Right cardiac atrium (tissue), 5 donors: ENCODE measurements at regions not wholly inside any gene's neighbourhood (a gene's known extent, or its start where the extent isn't known, plus 50 kb on each side); places are given as distances from the start of the nearest gene placed in this dataset.
"Not testable (repeated sequence)": the region's sequence is repeated elsewhere in the genome, so short reads cannot be mapped to it uniquely, and the experiment has no call there.

ENCODE experiments used
- ATAC-seq, 2 donors: fragments of 200-7000 bp; cut with Tn5 transposase; one replicate each; pipeline versions ENCODE4 v1.8.0 to v1.9.1; 2020; ENCODE audit warnings: moderate library complexity in 2 of 2, mild to moderate bottlenecking in 1 of 2
- DNase-seq, 3 donors: peaks; one replicate each; pipeline ENCODE4 v3.0.0-alpha.2; 2020
- H3K27ac ChIP-seq: one replicate; pipeline ENCODE4 v1.5.1; 2013; ENCODE audit warnings: mild to moderate bottlenecking, low read length, control low read depth, moderate library complexity
- H3K27me3 ChIP-seq: one replicate; pipeline ENCODE4 v1.6.1; 2013; ENCODE audit not compliant: control insufficient read depth, insufficient read depth
- H3K4me1 ChIP-seq: one replicate; pipeline ENCODE4 v1.6.1; 2013; ENCODE audit warnings: low read length; ENCODE audit not compliant: control insufficient read depth, insufficient read depth
- H3K4me3 ChIP-seq: one replicate; pipeline ENCODE4 v1.5.1; 2013; ENCODE audit warnings: low read length, control low read depth
- H3K9me3 ChIP-seq: one replicate; pipeline ENCODE4 v1.6.1; 2013; ENCODE audit warnings: low read length; ENCODE audit not compliant: control insufficient read depth
- WGBS: extraction: QIAGEN DNeasy Blood & Tissue Kit; methylation state at CpG from one replicate; pipeline ENCODE4 v1.1.7; 2013; 5-methylcytosine and 5-hydroxymethylcytosine counted together
- intact Hi-C, 4 donors: fragments of 100-400 bp; cut with DNase I; formaldehyde crosslinking; loops; one replicate each; pipeline versions ENCODE4 v1.11.0 to v1.14.0; 2022 to 2023
- donor health status: healthy with polysubstance abuse.
- donor health status: DM: no; HTN: yes; CAD: no.
- donor health status: DM: no; HTN: no; CAD: no.
- donor health status: DM: no; HTN: yes; CAD: no; lungs with severe emphysema.
- donor health status: DM: yes; HTN: yes; CAD: no.

DNA sequence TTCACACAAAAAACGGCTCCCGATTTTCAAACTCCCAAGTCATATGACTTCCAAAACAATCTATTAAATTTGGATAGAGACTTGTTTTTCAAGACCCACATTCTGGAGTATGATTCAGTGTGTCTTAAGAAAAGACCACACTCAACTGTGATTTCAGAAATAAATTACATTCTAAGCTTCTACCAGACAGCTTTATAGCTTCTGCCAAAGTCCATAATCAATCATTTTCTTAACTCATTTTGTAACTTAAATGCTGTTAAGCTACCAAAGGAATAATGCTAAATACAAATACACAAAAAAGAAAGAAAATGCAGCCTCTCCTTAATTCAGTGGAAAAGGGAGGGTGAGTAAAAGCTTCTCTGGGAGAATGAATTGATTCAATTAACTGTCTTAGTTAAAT lies 192.3 kb upstream of the P2RY1 start:
- Histone ChIP-seq H3K27me3 (no peaks in the 10 kb centered on the region), H3K4me1 (peaks cover 3% of the 10 kb centered on the region), H3K27ac (no peak overlapping the region), H3K9me3 (no peaks in the 10 kb centered on the region), H3K4me3 (no peak overlapping the region)
- intact Hi-C loops: no loop called here
- 94% methylated on average over 2 of the region's 2 CpGs for WGBS
- no peak for DNase-seq
- ATAC-seq: no peak

GRCh38 chr3:152644478-152644877 lies 190.5 kb upstream of the P2RY1 start:
- intact Hi-C loops: no loop called here
- ATAC-seq (no peak), DNase-seq (no peak)
- Histone ChIP-seq H3K4me3 (no peak overlapping the region), H3K4me1 (peaks cover 3% of the 10 kb centered on the region), H3K27ac (no peak overlapping the region), H3K27me3 (no peaks in the 10 kb centered on the region), H3K9me3 (no peaks in the 10 kb centered on the region)

- Histone ChIP-seq H3K4me3 (no peak overlapping the region), H3K9me3 (no peaks in the 10 kb centered on the region), H3K27me3 (no peaks in the 10 kb centered on the region), H3K27ac (no peak overlapping the region), H3K4me1 (peaks cover 5% of the 10 kb centered on the region)
- DNase-seq (no peak), ATAC-seq (no peak)
- WGBS: 53% methylated on average over 4 of the region's 4 CpGs
- intact Hi-C loops: no loop called here
These were observed 188.9 kb upstream of the P2RY1 start for GRCh38 chr3:152646004-152646403.

DNA sequence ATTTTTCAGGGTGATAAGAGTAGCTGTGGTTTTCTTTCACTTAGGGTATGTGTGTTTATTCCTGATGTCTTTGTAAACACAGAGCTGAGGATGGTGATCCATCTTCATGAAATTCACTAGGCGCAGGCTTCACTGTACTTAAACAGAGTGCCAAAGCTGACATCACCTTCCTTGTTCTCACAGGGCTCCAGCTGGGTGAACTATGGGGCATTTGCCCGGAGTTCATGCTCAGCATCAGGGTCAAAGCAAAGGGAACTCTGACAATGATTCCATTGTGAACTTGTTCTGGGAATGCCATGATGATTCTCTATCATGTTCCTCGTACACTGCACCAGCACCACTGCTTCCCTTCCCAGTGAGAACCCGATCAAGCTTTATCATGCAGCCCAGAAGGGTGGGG lies 184.8 kb upstream of the P2RY1 start:
- intact Hi-C loops: no loop called here
- 58% methylated on average over 4 of the region's 4 CpGs for WGBS
- Histone ChIP-seq H3K4me3 (no peak overlapping the region), H3K4me1 (peaks cover 5% of the 10 kb centered on the region), H3K27ac (no peak overlapping the region), H3K27me3 (no peaks in the 10 kb centered on the region), H3K9me3 (no peaks in the 10 kb centered on the region)
- DNase-seq: peak in 1 of 3 donors; percentile 44
- ATAC-seq: peak; percentile 26 to 62

- DNase-seq, H3K4me3 ChIP-seq, H3K27ac ChIP-seq, H3K27me3 ChIP-seq, intact Hi-C loops, H3K9me3 ChIP-seq, H3K4me1 ChIP-seq, ATAC-seq: not testable (repeated sequence)
- 91% methylated on average over 4 of the region's 4 CpGs for WGBS
These were observed 184.0 kb upstream of the P2RY1 start for GRCh38 chr3:152650923-152651322.

GRCh38 chr3:152656214-152656971 lies 178.5 kb upstream of the P2RY1 start:
- Histone ChIP-seq H3K4me3 (peak overlapping the region; percentile 26), H3K4me1 (no peaks in the 10 kb centered on the region), H3K9me3 (no peaks in the 10 kb centered on the region), H3K27me3 (no peaks in the 10 kb centered on the region), H3K27ac (no peak overlapping the region)
- ATAC-seq: peak in 1 of 2 donors; percentile 51
- intact Hi-C loops: no loop called here
- no peak for DNase-seq
- 28% methylated on average over 10 of the region's 10 CpGs for WGBS

DNA sequence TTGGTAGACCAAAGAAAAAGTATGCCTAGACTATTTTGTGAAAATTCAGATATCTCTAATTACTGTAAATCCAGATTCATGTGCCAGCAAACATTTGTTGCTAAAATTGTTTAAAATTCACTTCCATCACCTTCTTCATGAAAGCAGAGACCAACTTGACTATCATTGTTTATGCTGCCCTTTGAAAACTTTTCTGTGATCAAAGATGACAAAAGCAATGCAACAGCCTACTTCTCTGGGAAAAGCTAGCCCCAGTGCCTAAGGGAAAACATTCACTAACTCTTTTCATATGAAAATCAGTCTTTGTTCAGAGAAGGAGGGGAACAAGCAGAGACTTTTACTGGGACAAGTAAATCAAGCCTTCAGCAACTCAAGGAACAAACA lies 178.0 kb upstream of the P2RY1 start:
- Histone ChIP-seq H3K27me3 (no peaks in the 10 kb centered on the region), H3K4me3 (no peak overlapping the region), H3K27ac (no peak overlapping the region), H3K9me3 (no peaks in the 10 kb centered on the region), H3K4me1 (no peaks in the 10 kb centered on the region)
- DNase-seq: no peak
- intact Hi-C loops: no loop called here
- ATAC-seq: no peak

- WGBS: 53% methylated on average over 5 of the region's 5 CpGs
- intact Hi-C loops: no loop called here
- H3K4me1 ChIP-seq: no peaks in the 10 kb centered on the region
- H3K4me3 ChIP-seq: no peak overlapping the region
- no peak overlapping the region for H3K27ac ChIP-seq
- H3K9me3 ChIP-seq: no peaks in the 10 kb centered on the region
- DNase-seq (no peak), ATAC-seq (no peak)
- H3K27me3 ChIP-seq: no peaks in the 10 kb centered on the region
These were observed 175.8 kb upstream of the P2RY1 start for GRCh38 chr3:152658977-152659720.

- Histone ChIP-seq H3K9me3 (no peaks in the 10 kb centered on the region), H3K4me3 (no peak overlapping the region), H3K27ac (no peak overlapping the region), H3K4me1 (no peaks in the 10 kb centered on the region), H3K27me3 (no peaks in the 10 kb centered on the region)
- no peak for DNase-seq
- 91% methylated on average over 2 of the region's 2 CpGs for WGBS
- ATAC-seq: no peak
- intact Hi-C loops: no loop called here
These were observed 172.8 kb upstream of the P2RY1 start for GRCh38 chr3:152662157-152662556.

DNA sequence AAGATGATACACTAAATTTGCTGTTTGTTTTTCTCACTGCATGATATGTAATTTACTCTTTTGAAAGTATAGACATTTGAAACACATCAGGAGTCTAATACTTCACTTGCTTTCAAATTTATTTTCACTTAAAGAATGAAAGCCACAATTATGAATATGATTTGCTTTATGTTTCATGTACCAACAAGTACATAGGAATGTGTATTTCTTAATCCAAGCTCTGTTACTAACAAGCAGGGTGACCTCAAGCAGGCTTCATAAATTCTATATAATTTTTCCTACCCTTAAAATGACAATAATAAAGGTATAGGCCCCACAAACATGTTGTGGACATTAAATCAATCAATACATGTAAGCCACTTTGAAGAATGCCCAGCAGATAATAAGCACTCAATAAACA lies 170.2 kb upstream of the P2RY1 start:
- intact Hi-C loops: no loop called here
- ATAC-seq: no peak

DNA sequence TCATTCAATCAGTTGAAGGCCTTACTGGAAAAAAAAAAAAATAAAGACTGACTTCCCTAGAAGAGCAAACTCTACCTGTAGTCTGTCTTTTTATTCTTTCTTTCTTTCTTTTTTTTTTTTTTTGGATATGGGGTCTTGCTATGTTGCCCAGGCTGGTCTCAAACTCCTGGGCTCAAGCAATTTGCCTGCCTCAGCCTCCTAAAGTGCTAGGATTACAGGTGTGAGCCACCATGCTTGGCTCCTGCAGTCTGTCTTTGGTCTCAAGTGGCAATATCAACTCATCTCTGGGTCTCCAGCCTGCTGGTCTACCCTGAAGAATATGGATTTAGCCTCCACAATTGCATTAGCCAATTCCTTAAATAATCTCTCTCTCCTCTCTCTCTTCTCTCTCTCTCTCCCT lies 167.7 kb upstream of the P2RY1 start:
- no peak for DNase-seq
- H3K4me1 ChIP-seq: no peaks in the 10 kb centered on the region
- no peak overlapping the region for H3K4me3 ChIP-seq
- no peak overlapping the region for H3K27ac ChIP-seq
- no peaks in the 10 kb centered on the region for H3K27me3 ChIP-seq
- no peak for ATAC-seq
- intact Hi-C loops: no loop called here
- H3K9me3 ChIP-seq: no peaks in the 10 kb centered on the region

More for the DNA sequence above, 170.2 kb upstream of the P2RY1 start:
- H3K27ac ChIP-seq: no peak overlapping the region
- H3K27me3 ChIP-seq: no peaks in the 10 kb centered on the region
- no peak for DNase-seq
- no peaks in the 10 kb centered on the region for H3K9me3 ChIP-seq
- H3K4me1 ChIP-seq: no peaks in the 10 kb centered on the region
- H3K4me3 ChIP-seq: no peak overlapping the region
